SK-N-SH (cell line): ENCODE measurements at regions not wholly inside any gene's neighbourhood (a gene's known extent, or its start where the extent isn't known, plus 50 kb on each side); places are given as distances from the start of the nearest gene placed in this dataset.

ENCODE experiments used
- CTCF ChIA-PET: fragments of 300-600, 350-600 bp; formaldehyde crosslinking; extraction: SDS; loops from one replicate; lab custom pipeline; 2021; lab: Yijun Ruan, JAX
- POLR2A ChIA-PET: fragments of 350-600 bp; sonication (Branson Sonifier 250); formaldehyde crosslinking; extraction: SDS; loops from one replicate; lab custom pipeline; 2020; ENCODE audit warnings: antibody characterized with exemption, inconsistent platforms; lab: Yijun Ruan, JAX
- DNase-seq: peaks from one replicate; pipeline ENCODE4 v3.0.0; 2012
- H2AFZ ChIP-seq: fragments of 200-600 bp; sonication (generic); 2 replicates; pipeline ENCODE4 v1.8.1; 2016; ENCODE audit warnings: antibody characterized with exemption, mild to moderate bottlenecking, low read depth
- H3F3A ChIP-seq: fragments of 200-600 bp; sonication (generic); replicated peaks from 2 replicates; pipeline ENCODE3; 2016; ENCODE audit warnings: antibody characterized with exemption, mild to moderate bottlenecking; ENCODE audit not compliant: insufficient read depth
- H3K27ac ChIP-seq, 2 experiments: fragments of 200-500 bp in 1 of 2; fragments of 200-600 bp in 1 of 2; sonication (Bioruptor generic) in 1 of 2; sonication (generic), shearing (Covaris generic) in 1 of 2; 2 replicates each; pipeline versions ENCODE4 v1.5.1 to v1.6.1; 2014 to 2016; ENCODE audit warnings: low read depth in 2 of 2, inconsistent platforms in 1 of 2, low read length in 1 of 2, mild to moderate bottlenecking in 1 of 2, mixed read lengths in 1 of 2
- H3K27me3 ChIP-seq: fragments of 200-600 bp; sonication (generic), shearing (Covaris generic); 2 replicates; pipeline ENCODE4 v1.6.1; 2016; ENCODE audit warnings: mixed run types; ENCODE audit not compliant: insufficient read depth
- H3K36me3 ChIP-seq, 2 experiments: fragments of 200-500 bp in 1 of 2; fragments of 200-600 bp in 1 of 2; sonication (Bioruptor generic) in 1 of 2; sonication (generic) in 1 of 2; replicated peaks in 1 of 2; 2 replicates each; pipeline versions ENCODE3 to v1.5.1; 2014 to 2016; ENCODE audit warnings: low read length in 1 of 2, mild to moderate bottlenecking in 1 of 2; ENCODE audit not compliant: insufficient read depth in 2 of 2, control insufficient read depth in 1 of 2
- H3K4me1 ChIP-seq, 2 experiments: fragments of 200-500 bp in 1 of 2; fragments of 200-600 bp in 1 of 2; sonication (Bioruptor generic) in 1 of 2; sonication (generic), shearing (Covaris generic) in 1 of 2; 2 replicates each; pipeline versions ENCODE4 v1.5.1 to v1.6.1; 2014 to 2016; ENCODE audit warnings: low read depth in 1 of 2, low read length in 1 of 2, mixed run types in 1 of 2; ENCODE audit not compliant: insufficient read depth in 2 of 2, control insufficient read depth in 1 of 2
- H3K4me2 ChIP-seq: fragments of 200-600 bp; sonication (generic), shearing (Covaris generic); 2 replicates; pipeline ENCODE4 v1.6.1; 2017; ENCODE audit warnings: mixed run types
- H3K4me3 ChIP-seq, 2 experiments: fragments of 200-500 bp in 1 of 2; fragments of 200-600 bp in 1 of 2; sonication (Bioruptor generic) in 1 of 2; sonication (generic), shearing (Covaris generic) in 1 of 2; 2 replicates each; pipeline versions ENCODE4 v1.5.1 to v1.8.1; 2014 to 2016; ENCODE audit warnings: low read depth in 2 of 2, inconsistent platforms in 1 of 2, low read length in 1 of 2, mild to moderate bottlenecking in 1 of 2, mixed read lengths in 1 of 2, moderate library complexity in 1 of 2
- H3K79me2 ChIP-seq: fragments of 200-600 bp; sonication (generic); 2 replicates; pipeline ENCODE4 v1.8.1; 2017; ENCODE audit warnings: mild to moderate bottlenecking; ENCODE audit not compliant: insufficient read depth
- H3K9ac ChIP-seq: fragments of 200-600 bp; sonication (generic); 2 replicates; pipeline ENCODE4 v1.6.1; 2017; ENCODE audit warnings: mixed run types
- H3K9me2 ChIP-seq: fragments of 200-600 bp; sonication (generic); 2 replicates; pipeline ENCODE4 v1.6.1; 2017; ENCODE audit warnings: mixed run types
- H3K9me3 ChIP-seq: fragments of 200-600 bp; sonication (generic); 2 replicates; pipeline ENCODE4 v1.6.1; 2017; ENCODE audit warnings: mixed run types, mild to moderate bottlenecking, moderate library complexity
- H4K20me1 ChIP-seq: fragments of 200-600 bp; sonication (generic); 2 replicates; pipeline ENCODE4 v1.6.1; 2017; ENCODE audit warnings: mild to moderate bottlenecking, mixed run types; ENCODE audit not compliant: insufficient read depth
- CHD2 ChIP-seq: fragments of 150-350 bp; IDR thresholded peaks from 2 replicates; pipeline ENCODE4 v1.6.1; 2018; ENCODE audit warnings: low read length; ENCODE audit not compliant: partially characterized antibody
- GABPA ChIP-seq: IDR thresholded peaks from 2 replicates; pipeline ENCODE4 v1.4.0; 2012; ENCODE audit warnings: low read depth, mild to moderate bottlenecking
- NRF1 ChIP-seq: IDR thresholded peaks from 2 replicates; pipeline ENCODE4 v1.6.1; 2012; ENCODE audit warnings: low read depth, mild to moderate bottlenecking, low read length
- RAD21 ChIP-seq: IDR thresholded peaks from 2 replicates; pipeline ENCODE4 v1.6.1; 2012; ENCODE audit warnings: mild to moderate bottlenecking, low read length
- RCOR1 ChIP-seq: fragments of 150-350 bp; IDR thresholded peaks from 2 replicates; pipeline ENCODE4 v1.6.1; 2017; ENCODE audit warnings: antibody characterized with exemption, low read length
- RFX5 ChIP-seq: IDR thresholded peaks from 2 replicates; pipeline ENCODE4 v1.6.1; 2012; ENCODE audit warnings: mild to moderate bottlenecking, improper control_type of control experiment, low read length
- SMC3 ChIP-seq: IDR thresholded peaks from 2 replicates; pipeline ENCODE4 v1.6.1; 2012; ENCODE audit warnings: low read depth, low read length, improper control_type of control experiment
- TCF12 ChIP-seq: IDR thresholded peaks from 2 replicates; pipeline ENCODE4 v1.4.0; 2012
- TEAD4 ChIP-seq: IDR thresholded peaks from 2 replicates; pipeline ENCODE4 v1.4.0; 2012; ENCODE audit warnings: mild to moderate bottlenecking, borderline replicate concordance; ENCODE audit not compliant: insufficient read depth
- YY1 ChIP-seq: IDR thresholded peaks from 2 replicates; pipeline ENCODE4 v1.4.0; 2012; ENCODE audit warnings: low read depth, mild to moderate bottlenecking
- WGBS: methylation state at CpG from one replicate; pipeline ENCODE4 v1.1.6; 2017; ENCODE audit warnings: low lambda C conversion rate; 5-methylcytosine and 5-hydroxymethylcytosine counted together
- TF ChIP-seq, protein P1 (sequence below): fragments of 200-600 bp; sonication (generic); IDR thresholded peaks from 2 replicates; pipeline ENCODE4 v1.6.1; 2017; ENCODE audit warnings: antibody characterized with exemption, mild to moderate bottlenecking, moderate library complexity
- TF ChIP-seq, protein P2 (sequence below): IDR thresholded peaks from 2 replicates; pipeline ENCODE4 v1.4.0; 2012; ENCODE audit warnings: low read depth, borderline replicate concordance
- TF ChIP-seq, protein P3 (sequence below): IDR thresholded peaks from 2 replicates; pipeline ENCODE4 v1.4.0; 2012; ENCODE audit warnings: low read depth, borderline replicate concordance
- TF ChIP-seq, protein P4 (sequence below): fragments of 150-350 bp; IDR thresholded peaks from 2 replicates; pipeline ENCODE4 v1.6.1; 2017; ENCODE audit warnings: antibody characterized with exemption, low read length, low read depth, borderline replicate concordance

DNA sequence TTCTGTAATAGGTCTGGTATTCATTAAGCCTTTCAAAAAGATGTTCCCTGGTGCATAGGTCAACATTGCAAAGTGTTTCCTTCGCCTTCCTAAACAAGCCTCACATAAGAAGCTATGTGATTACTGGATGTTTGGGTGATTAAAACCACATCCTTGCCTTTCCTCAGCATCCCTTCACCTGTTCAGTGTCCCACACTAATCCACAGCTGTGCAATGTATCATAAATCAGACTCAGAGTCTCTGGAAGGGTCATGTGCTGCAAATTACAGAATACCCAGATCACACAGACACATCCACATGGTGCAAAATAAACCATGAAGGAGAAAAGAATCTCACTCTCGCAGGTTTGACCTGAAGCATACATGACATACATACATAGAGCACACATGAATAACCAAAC is 164.7 kb upstream of the NSMCE3 start:
- no peaks in the 10 kb centered on the region; the same call in 1 of the 2 replicates for H3K27me3 ChIP-seq
- H3K9me3 ChIP-seq, result no peaks in the 10 kb centered on the region
- 38% methylated on average over 2 of the region's 2 CpGs for WGBS
- no peak for DNase-seq
- TF ChIP-seq NRF1 (no peak), RAD21 (no peak), SMC3 (no peak), GABPA (no peak), TCF12 (no peak), RCOR1 (no peak), TEAD4 (no peak), YY1 (no peak)
- TF ChIP-seq, protein P1, sequence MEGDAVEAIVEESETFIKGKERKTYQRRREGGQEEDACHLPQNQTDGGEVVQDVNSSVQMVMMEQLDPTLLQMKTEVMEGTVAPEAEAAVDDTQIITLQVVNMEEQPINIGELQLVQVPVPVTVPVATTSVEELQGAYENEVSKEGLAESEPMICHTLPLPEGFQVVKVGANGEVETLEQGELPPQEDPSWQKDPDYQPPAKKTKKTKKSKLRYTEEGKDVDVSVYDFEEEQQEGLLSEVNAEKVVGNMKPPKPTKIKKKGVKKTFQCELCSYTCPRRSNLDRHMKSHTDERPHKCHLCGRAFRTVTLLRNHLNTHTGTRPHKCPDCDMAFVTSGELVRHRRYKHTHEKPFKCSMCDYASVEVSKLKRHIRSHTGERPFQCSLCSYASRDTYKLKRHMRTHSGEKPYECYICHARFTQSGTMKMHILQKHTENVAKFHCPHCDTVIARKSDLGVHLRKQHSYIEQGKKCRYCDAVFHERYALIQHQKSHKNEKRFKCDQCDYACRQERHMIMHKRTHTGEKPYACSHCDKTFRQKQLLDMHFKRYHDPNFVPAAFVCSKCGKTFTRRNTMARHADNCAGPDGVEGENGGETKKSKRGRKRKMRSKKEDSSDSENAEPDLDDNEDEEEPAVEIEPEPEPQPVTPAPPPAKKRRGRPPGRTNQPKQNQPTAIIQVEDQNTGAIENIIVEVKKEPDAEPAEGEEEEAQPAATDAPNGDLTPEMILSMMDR, result no peak
- TF ChIP-seq, protein P2, sequence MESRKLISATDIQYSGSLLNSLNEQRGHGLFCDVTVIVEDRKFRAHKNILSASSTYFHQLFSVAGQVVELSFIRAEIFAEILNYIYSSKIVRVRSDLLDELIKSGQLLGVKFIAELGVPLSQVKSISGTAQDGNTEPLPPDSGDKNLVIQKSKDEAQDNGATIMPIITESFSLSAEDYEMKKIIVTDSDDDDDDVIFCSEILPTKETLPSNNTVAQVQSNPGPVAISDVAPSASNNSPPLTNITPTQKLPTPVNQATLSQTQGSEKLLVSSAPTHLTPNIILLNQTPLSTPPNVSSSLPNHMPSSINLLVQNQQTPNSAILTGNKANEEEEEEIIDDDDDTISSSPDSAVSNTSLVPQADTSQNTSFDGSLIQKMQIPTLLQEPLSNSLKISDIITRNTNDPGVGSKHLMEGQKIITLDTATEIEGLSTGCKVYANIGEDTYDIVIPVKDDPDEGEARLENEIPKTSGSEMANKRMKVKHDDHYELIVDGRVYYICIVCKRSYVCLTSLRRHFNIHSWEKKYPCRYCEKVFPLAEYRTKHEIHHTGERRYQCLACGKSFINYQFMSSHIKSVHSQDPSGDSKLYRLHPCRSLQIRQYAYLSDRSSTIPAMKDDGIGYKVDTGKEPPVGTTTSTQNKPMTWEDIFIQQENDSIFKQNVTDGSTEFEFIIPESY, result no peak
- H3K9ac ChIP-seq, result no peak overlapping the region
- ChIA-PET POLR2A (no interaction called here), CTCF (interaction anchor here (1.2 kb wide), 1 partner anchor 17 kb away, joined by 4 read pairs; no protein-coding TSS in a partner anchor)
- H3K79me2 ChIP-seq, result no peaks in the 10 kb centered on the region
- no peaks in the 10 kb centered on the region for H3F3A ChIP-seq
- no peak overlapping the region for H2AFZ ChIP-seq
- no peaks in the 10 kb centered on the region for H3K9me2 ChIP-seq
- no peaks in the 10 kb centered on the region; a peak in 1 of 4 replicates for H3K4me1 ChIP-seq
- H3K27ac ChIP-seq, result no peak overlapping the region
- no peaks in the 10 kb centered on the region for H4K20me1 ChIP-seq
- H3K36me3 ChIP-seq, result no peaks in the 10 kb centered on the region
- H3K4me3 ChIP-seq, result no peak overlapping the region
- no peak overlapping the region for H3K4me2 ChIP-seq

DNA sequence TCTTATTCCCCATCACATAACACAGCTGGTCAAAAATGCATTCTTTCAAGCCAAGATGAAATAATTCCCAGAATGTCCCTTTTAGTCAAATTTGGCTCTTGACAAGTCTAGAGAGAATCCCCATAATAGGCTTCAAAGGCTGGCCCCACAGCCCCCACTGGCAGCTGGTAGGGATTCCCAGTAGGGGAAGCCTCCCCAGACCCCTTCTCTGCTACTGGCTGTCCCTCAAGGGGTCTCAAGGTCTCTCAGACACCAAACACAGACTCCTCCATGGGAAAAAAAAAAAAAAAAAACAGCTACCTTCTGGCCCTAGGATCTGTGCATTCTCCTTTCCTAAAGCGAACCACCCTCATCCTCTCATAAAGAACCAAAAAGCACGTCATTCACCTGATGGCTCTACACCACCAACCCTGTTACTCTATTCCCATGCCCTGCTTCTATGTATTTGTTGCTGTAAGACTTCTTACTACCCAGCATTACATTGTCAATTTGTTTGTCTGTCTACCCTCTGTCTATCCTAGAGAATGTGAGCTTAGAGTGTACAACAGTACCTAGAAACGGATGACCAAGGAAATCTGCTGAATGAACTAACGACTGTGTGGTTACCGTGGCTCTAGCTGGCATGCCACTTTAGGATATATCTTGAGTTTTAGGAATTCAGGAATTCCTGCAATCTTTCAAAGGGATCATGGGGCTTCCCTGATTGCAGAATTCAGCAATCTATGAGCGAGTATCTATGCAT is 164.1 kb upstream of the NSMCE3 start:
- Histone ChIP-seq H3K79me2 (no peaks in the 10 kb centered on the region), H4K20me1 (no peaks in the 10 kb centered on the region), H3K4me1 (no peaks in the 10 kb centered on the region; a peak in 1 of 4 replicates), H3K9me2 (no peaks in the 10 kb centered on the region), H3F3A (no peaks in the 10 kb centered on the region), H3K36me3 (no peaks in the 10 kb centered on the region), H3K4me3 (no peak overlapping the region), H3K4me2 (no peak overlapping the region), H3K27me3 (no peaks in the 10 kb centered on the region; the same call in 1 of the 2 replicates), H3K27ac (no peak overlapping the region), H3K9ac (no peak overlapping the region), H3K9me3 (no peaks in the 10 kb centered on the region), H2AFZ (no peak overlapping the region)
- CTCF ChIA-PET, result interaction anchor here (1.2 kb wide), 1 partner anchor 17 kb away, joined by 4 read pairs; no protein-coding TSS in a partner anchor
- POLR2A ChIA-PET, result no interaction called here
- TF ChIP-seq, protein P3, sequence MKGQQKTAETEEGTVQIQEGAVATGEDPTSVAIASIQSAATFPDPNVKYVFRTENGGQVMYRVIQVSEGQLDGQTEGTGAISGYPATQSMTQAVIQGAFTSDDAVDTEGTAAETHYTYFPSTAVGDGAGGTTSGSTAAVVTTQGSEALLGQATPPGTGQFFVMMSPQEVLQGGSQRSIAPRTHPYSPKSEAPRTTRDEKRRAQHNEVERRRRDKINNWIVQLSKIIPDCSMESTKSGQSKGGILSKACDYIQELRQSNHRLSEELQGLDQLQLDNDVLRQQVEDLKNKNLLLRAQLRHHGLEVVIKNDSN, result no peak
- TF ChIP-seq, protein P4, sequence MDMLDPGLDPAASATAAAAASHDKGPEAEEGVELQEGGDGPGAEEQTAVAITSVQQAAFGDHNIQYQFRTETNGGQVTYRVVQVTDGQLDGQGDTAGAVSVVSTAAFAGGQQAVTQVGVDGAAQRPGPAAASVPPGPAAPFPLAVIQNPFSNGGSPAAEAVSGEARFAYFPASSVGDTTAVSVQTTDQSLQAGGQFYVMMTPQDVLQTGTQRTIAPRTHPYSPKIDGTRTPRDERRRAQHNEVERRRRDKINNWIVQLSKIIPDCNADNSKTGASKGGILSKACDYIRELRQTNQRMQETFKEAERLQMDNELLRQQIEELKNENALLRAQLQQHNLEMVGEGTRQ, result no peak
- TF ChIP-seq CHD2, result no peak
- no peak for TF ChIP-seq TEAD4
- TF ChIP-seq TCF12, result no peak
- no peak for TF ChIP-seq RFX5
- DNase-seq, result no peak
- WGBS, result 25% methylated on average over 6 of the region's 6 CpGs
